ENCODE measurements at regions not wholly inside any gene's neighbourhood (a gene's known extent, or its start where the extent isn't known, plus 50 kb on each side); places are given as distances from the start of the nearest gene placed in this dataset.

- TF ChIP-seq RREB1 (CRISPR knock-in tag; IDR thresholded peaks at IDR 0.05) (no peak), PTBP1 (IDR thresholded peaks at IDR 0.05; ENCODE audit: low read depth, low read length) (no peak), CBX2 (IDR thresholded peaks at IDR 0.05; ENCODE audit: insufficient read depth, low read length, poor library complexity, severe bottlenecking) (no peak), ZEB2 (IDR thresholded peaks at IDR 0.05) (peak; percentile 94), RAD51 (IDR thresholded peaks at IDR 0.05; ENCODE audit: borderline replicate concordance, low read depth) (peak; percentile 74), THAP7 (CRISPR knock-in tag; IDR thresholded peaks at IDR 0.05) (no peak), IRF2 (CRISPR knock-in tag; IDR thresholded peaks at IDR 0.05) (no peak), SMARCA5 (IDR thresholded peaks at IDR 0.05) (no peak), JUND (IDR thresholded peaks at IDR 0.05; ENCODE audit: borderline replicate concordance, low read depth, low read length) (peak; percentile 92), JUND (tag; IDR thresholded peaks at IDR 0.05; ENCODE audit: borderline replicate concordance, low read depth, low read length) (peak; percentile 92; the same call in 2 of the 3 replicates), MTA1 (IDR thresholded peaks at IDR 0.05; ENCODE audit: borderline replicate concordance) (peak; percentile 86), UBTF (IDR thresholded peaks at IDR 0.05; ENCODE audit: borderline replicate concordance in 1 of 2, low read depth in 2 of 2, low read length in 2 of 2) (no peak), PHTF2 (CRISPR knock-in tag; IDR thresholded peaks at IDR 0.05) (no peak), KDM1A (IDR thresholded peaks at IDR 0.05) (peak; percentile 60 to 80), ZNF274 (IDR thresholded peaks at IDR 0.05; ENCODE audit: borderline replicate concordance, low read depth, low read length) (no peak), EHMT2 (IDR thresholded peaks at IDR 0.05) (0 out of 2 replicates have a peak, but pooled peaks have one; percentile 25), ZC3H11A (IDR thresholded peaks at IDR 0.05; ENCODE audit: low read depth, low read length) (no peak), CBFA2T2 (conservative IDR thresholded peaks at IDR 0.05) (peak; percentile 82), ZNF584 (CRISPR knock-in tag; IDR thresholded peaks at IDR 0.05; ENCODE audit: low read depth) (no peak), ZFP1 (CRISPR knock-in tag; IDR thresholded peaks at IDR 0.05) (no peak), SIN3B (IDR thresholded peaks at IDR 0.05; ENCODE audit: low read depth) (no peak)
These were observed 250.0 kb downstream of the PHLDA1 start (continued) for GRCh38 chr12:75781532-75782046.
